ENCODE measurements at regions not wholly inside any gene's neighbourhood (a gene's known extent, or its start where the extent isn't known, plus 50 kb on each side); places are given as distances from the start of the nearest gene placed in this dataset.

GRCh38 chr12:58554522-58555157 is 365.7 kb downstream of the LRIG3 start:
- no peaks in the 10 kb centered on the region for H3K4me1 Mint-ChIP-seq (ENCODE audit: low read depth)
- H3K4me3 Mint-ChIP-seq (ENCODE audit: low read depth) = no peak overlapping the region
- H3K27me3 Mint-ChIP-seq (ENCODE audit: low read depth) = no peaks in the 10 kb centered on the region
- no peaks in the 10 kb centered on the region for H3K36me3 Mint-ChIP-seq (ENCODE audit: low read depth)
- H3K9me3 Mint-ChIP-seq = no peaks in the 10 kb centered on the region
- H3K27ac Mint-ChIP-seq = no peak overlapping the region
- intact Hi-C loops (cut with micrococcal nuclease) = no loop called here
- no peak for DNase-seq (ENCODE audit: low spot score)

GRCh38 chr12:58557171-58557570 is 363.1 kb downstream of the LRIG3 start:
- Mint-ChIP-seq H3K27ac (no peak overlapping the region), H3K4me3 (ENCODE audit: low read depth) (no peak overlapping the region), H3K27me3 (ENCODE audit: low read depth) (no peaks in the 10 kb centered on the region), H3K4me1 (ENCODE audit: low read depth) (no peaks in the 10 kb centered on the region), H3K36me3 (ENCODE audit: low read depth) (no peaks in the 10 kb centered on the region), H3K9me3 (no peaks in the 10 kb centered on the region)
- no peak for DNase-seq (ENCODE audit: low spot score)
- intact Hi-C loops (cut with micrococcal nuclease) = no loop called here

GRCh38 chr12:58557661-58558060 is 362.6 kb downstream of the LRIG3 start:
- Mint-ChIP-seq H3K27ac (no peak overlapping the region), H3K27me3 (ENCODE audit: low read depth) (no peaks in the 10 kb centered on the region), H3K4me3 (ENCODE audit: low read depth) (no peak overlapping the region), H3K4me1 (ENCODE audit: low read depth) (no peaks in the 10 kb centered on the region), H3K36me3 (ENCODE audit: low read depth) (no peaks in the 10 kb centered on the region), H3K9me3 (no peaks in the 10 kb centered on the region)
- intact Hi-C loops (cut with micrococcal nuclease) = no loop called here
- no peak for DNase-seq (ENCODE audit: low spot score)

GRCh38 chr12:58563621-58564020 is 356.7 kb downstream of the LRIG3 start:
- Mint-ChIP-seq H3K9me3 (no peaks in the 10 kb centered on the region), H3K4me1 (ENCODE audit: low read depth) (no peaks in the 10 kb centered on the region), H3K27me3 (ENCODE audit: low read depth) (no peaks in the 10 kb centered on the region), H3K36me3 (ENCODE audit: low read depth) (no peaks in the 10 kb centered on the region), H3K4me3 (ENCODE audit: low read depth) (no peak overlapping the region), H3K27ac (no peak overlapping the region)
- intact Hi-C loops (cut with micrococcal nuclease) = no loop called here
- no peak for DNase-seq (ENCODE audit: low spot score)

GRCh38 chr12:58564721-58565120 is 355.6 kb downstream of the LRIG3 start:
- Mint-ChIP-seq H3K4me1 (ENCODE audit: low read depth) (no peaks in the 10 kb centered on the region), H3K9me3 (no peaks in the 10 kb centered on the region), H3K27ac (no peak overlapping the region), H3K4me3 (ENCODE audit: low read depth) (no peak overlapping the region), H3K36me3 (ENCODE audit: low read depth) (no peaks in the 10 kb centered on the region), H3K27me3 (ENCODE audit: low read depth) (no peaks in the 10 kb centered on the region)
- no peak for DNase-seq (ENCODE audit: low spot score)
- intact Hi-C loops (cut with micrococcal nuclease) = no loop called here

- Mint-ChIP-seq H3K27ac (no peak overlapping the region), H3K36me3 (ENCODE audit: low read depth) (no peaks in the 10 kb centered on the region)
Observed at GRCh38 chr12:58566599-58566998, 353.7 kb downstream of the LRIG3 start.

DNA sequence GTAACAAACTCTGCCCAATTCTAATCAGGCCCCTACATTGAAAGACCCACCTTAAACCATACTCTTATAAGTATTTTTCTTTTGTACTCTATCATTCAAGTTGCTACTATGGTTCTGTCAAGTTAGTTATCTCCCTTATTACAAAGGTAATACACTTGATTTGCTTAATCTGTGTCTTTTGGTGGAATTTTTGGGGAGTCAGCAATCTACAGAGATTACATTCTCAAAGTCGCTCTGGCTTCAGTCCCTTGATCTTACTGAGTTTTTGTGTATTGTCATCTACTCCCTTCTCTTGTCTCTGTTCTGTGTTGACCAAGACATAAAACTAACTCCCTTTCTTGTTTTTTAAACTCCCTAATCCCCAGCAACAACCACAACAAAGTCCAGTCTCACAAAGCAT is 353.1 kb downstream of the LRIG3 start:
- H3K4me3 Mint-ChIP-seq (ENCODE audit: low read depth) = no peak overlapping the region
- no peaks in the 10 kb centered on the region for H3K36me3 Mint-ChIP-seq (ENCODE audit: low read depth)
- no peaks in the 10 kb centered on the region for H3K9me3 Mint-ChIP-seq
- intact Hi-C loops (cut with micrococcal nuclease) = no loop called here
- DNase-seq (ENCODE audit: low spot score) = no peak
- no peaks in the 10 kb centered on the region for H3K27me3 Mint-ChIP-seq (ENCODE audit: low read depth)
- H3K4me1 Mint-ChIP-seq (ENCODE audit: low read depth) = no peaks in the 10 kb centered on the region
- no peak overlapping the region for H3K27ac Mint-ChIP-seq

More at GRCh38 chr12:58566599-58566998, 353.7 kb downstream of the LRIG3 start:
- Mint-ChIP-seq H3K4me1 (ENCODE audit: low read depth) (no peaks in the 10 kb centered on the region), H3K27me3 (ENCODE audit: low read depth) (no peaks in the 10 kb centered on the region), H3K4me3 (ENCODE audit: low read depth) (no peak overlapping the region), H3K9me3 (no peaks in the 10 kb centered on the region)
- no peak for DNase-seq (ENCODE audit: low spot score)
- intact Hi-C loops (cut with micrococcal nuclease) = no loop called here

DNA sequence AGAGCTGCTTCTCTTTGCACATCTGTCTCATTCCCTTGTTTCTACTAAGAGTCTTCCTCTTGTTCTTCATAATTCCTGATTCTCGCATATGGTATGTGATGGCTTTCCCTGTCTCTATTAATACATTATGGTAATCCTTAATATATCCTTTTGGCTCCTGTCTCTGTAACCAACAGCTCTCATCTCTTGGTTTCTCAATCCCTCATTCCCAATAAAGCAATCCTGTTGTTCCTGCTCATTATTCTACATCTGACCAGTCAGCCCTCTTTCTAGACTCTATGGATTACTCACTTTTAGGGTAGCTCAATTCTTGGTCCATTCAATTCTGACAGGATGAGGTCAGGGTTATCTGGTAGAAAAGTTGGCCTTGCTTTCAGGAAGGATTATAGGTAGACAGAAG is 349.9 kb downstream of the LRIG3 start:
- intact Hi-C loops (cut with micrococcal nuclease) = no loop called here
- Mint-ChIP-seq H3K36me3 (ENCODE audit: low read depth) (no peaks in the 10 kb centered on the region), H3K4me3 (ENCODE audit: low read depth) (no peak overlapping the region), H3K4me1 (ENCODE audit: low read depth) (no peaks in the 10 kb centered on the region), H3K27me3 (ENCODE audit: low read depth) (no peaks in the 10 kb centered on the region), H3K9me3 (no peaks in the 10 kb centered on the region), H3K27ac (no peak overlapping the region)
- no peak for DNase-seq (ENCODE audit: low spot score)

- no peak overlapping the region for H3K4me3 Mint-ChIP-seq (ENCODE audit: low read depth)
- H3K4me1 Mint-ChIP-seq (ENCODE audit: low read depth) = no peaks in the 10 kb centered on the region
- H3K9me3 Mint-ChIP-seq = no peaks in the 10 kb centered on the region
- H3K27ac Mint-ChIP-seq = no peak overlapping the region
- H3K36me3 Mint-ChIP-seq (ENCODE audit: low read depth) = no peaks in the 10 kb centered on the region
- intact Hi-C loops (cut with micrococcal nuclease) = no loop called here
- no peaks in the 10 kb centered on the region for H3K27me3 Mint-ChIP-seq (ENCODE audit: low read depth)
- DNase-seq (ENCODE audit: low spot score) = no peak
Observed at GRCh38 chr12:58575256-58575655, 345.0 kb downstream of the LRIG3 start.

DNA sequence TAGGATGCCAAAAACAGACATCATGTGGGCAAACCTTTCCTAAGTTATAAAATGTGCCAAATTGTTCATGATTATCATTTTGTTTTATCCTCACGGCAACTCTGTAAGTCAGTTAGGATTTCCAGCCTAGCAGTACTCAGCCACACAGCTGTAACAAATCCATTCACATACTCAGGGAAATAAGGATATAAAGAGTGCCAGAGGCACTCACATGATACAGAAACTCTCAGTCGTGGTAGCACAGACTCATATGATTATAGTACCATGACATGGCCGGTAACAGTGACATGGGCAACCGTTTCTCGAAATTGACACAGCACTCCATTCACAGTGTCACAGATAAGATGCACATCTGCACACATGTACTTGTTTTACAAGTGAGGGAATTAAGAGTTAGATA is 344.2 kb downstream of the LRIG3 start:
- Mint-ChIP-seq H3K27ac (no peak overlapping the region), H3K4me1 (ENCODE audit: low read depth) (no peaks in the 10 kb centered on the region), H3K36me3 (ENCODE audit: low read depth) (no peaks in the 10 kb centered on the region), H3K27me3 (ENCODE audit: low read depth) (no peaks in the 10 kb centered on the region), H3K9me3 (no peaks in the 10 kb centered on the region), H3K4me3 (ENCODE audit: low read depth) (no peak overlapping the region)
- intact Hi-C loops (cut with micrococcal nuclease) = no loop called here
- no peak for DNase-seq (ENCODE audit: low spot score)

- H3K36me3 Mint-ChIP-seq (ENCODE audit: low read depth) = no peaks in the 10 kb centered on the region
- H3K4me1 Mint-ChIP-seq (ENCODE audit: low read depth) = no peaks in the 10 kb centered on the region
- intact Hi-C loops (cut with micrococcal nuclease) = no loop called here
- no peak overlapping the region for H3K27ac Mint-ChIP-seq
- no peak for DNase-seq (ENCODE audit: low spot score)
- H3K9me3 Mint-ChIP-seq = no peaks in the 10 kb centered on the region
- no peaks in the 10 kb centered on the region for H3K27me3 Mint-ChIP-seq (ENCODE audit: low read depth)
- H3K4me3 Mint-ChIP-seq (ENCODE audit: low read depth) = no peak overlapping the region
Observed at GRCh38 chr12:58576916-58577315, 343.4 kb downstream of the LRIG3 start.

DNA sequence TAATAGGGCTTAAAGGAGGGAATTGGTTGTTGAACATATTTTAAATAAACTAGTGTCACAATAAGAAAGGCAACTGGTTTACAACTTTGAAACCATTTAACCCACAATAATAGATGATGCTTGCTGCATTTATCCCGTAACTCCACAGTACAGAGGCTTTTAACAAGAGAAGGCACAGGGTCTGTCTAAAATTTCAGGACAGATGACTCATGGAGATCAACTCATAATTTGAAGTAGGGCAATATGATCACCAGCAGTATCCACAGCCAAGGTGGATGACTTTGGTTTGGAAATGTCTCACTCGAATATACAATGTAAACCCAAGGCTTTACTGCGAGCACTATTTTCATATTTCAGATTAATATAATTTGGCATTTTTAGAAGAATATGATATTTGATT is 340.2 kb downstream of the LRIG3 start:
- Mint-ChIP-seq H3K4me3 (ENCODE audit: low read depth) (no peak overlapping the region), H3K9me3 (no peaks in the 10 kb centered on the region), H3K27ac (no peak overlapping the region)

GRCh38 chr12:58583529-58583928 is 336.8 kb downstream of the LRIG3 start:
- H3K4me1 Mint-ChIP-seq (ENCODE audit: low read depth) = no peaks in the 10 kb centered on the region
- no peak overlapping the region for H3K4me3 Mint-ChIP-seq (ENCODE audit: low read depth)
- no peak overlapping the region for H3K27ac Mint-ChIP-seq
- intact Hi-C loops (cut with micrococcal nuclease) = no loop called here
- no peaks in the 10 kb centered on the region for H3K36me3 Mint-ChIP-seq (ENCODE audit: low read depth)
- no peak for DNase-seq (ENCODE audit: low spot score)
- H3K27me3 Mint-ChIP-seq (ENCODE audit: low read depth) = no peaks in the 10 kb centered on the region
- H3K9me3 Mint-ChIP-seq = no peaks in the 10 kb centered on the region

More for the DNA sequence above, 340.2 kb downstream of the LRIG3 start:
- no peaks in the 10 kb centered on the region for H3K36me3 Mint-ChIP-seq (ENCODE audit: low read depth)
- intact Hi-C loops (cut with micrococcal nuclease) = no loop called here
- no peaks in the 10 kb centered on the region for H3K27me3 Mint-ChIP-seq (ENCODE audit: low read depth)
- H3K4me1 Mint-ChIP-seq (ENCODE audit: low read depth) = no peaks in the 10 kb centered on the region
- no peak for DNase-seq (ENCODE audit: low spot score)

GRCh38 chr12:58583940-58584339 is 336.4 kb downstream of the LRIG3 start:
- no peaks in the 10 kb centered on the region for H3K36me3 Mint-ChIP-seq (ENCODE audit: low read depth)
- H3K27ac Mint-ChIP-seq = no peak overlapping the region
- H3K9me3 Mint-ChIP-seq = no peaks in the 10 kb centered on the region
- no peaks in the 10 kb centered on the region for H3K27me3 Mint-ChIP-seq (ENCODE audit: low read depth)
- no peak overlapping the region for H3K4me3 Mint-ChIP-seq (ENCODE audit: low read depth)
- intact Hi-C loops (cut with micrococcal nuclease) = no loop called here
- DNase-seq (ENCODE audit: low spot score) = no peak
- no peaks in the 10 kb centered on the region for H3K4me1 Mint-ChIP-seq (ENCODE audit: low read depth)

Data from activated T-helper 2 cell treated with anti-CD3 and anti-CD28 coated beads, Interferon-gamma antibody, Interleukin-2, Interleukin-4, amounts not matched to agents 10 μg/mL and 5 μg/mL and 100 μg/mL, durations not matched to agents 14 hours and 24 hours and 36 hours (primary cell).